SU-DHL-6 (cell line): ENCODE measurements at regions not wholly inside any gene's neighbourhood (a gene's known extent, or its start where the extent isn't known, plus 50 kb on each side); places are given as distances from the start of the nearest gene placed in this dataset.

Experiments used
- H2AFZ ChIP-seq: fragments of 200-600 bp; sonication (generic); 2 replicates; pipeline ENCODE4 v1.6.1; 2014; ENCODE audit warnings: low read depth, mild to moderate bottlenecking, moderate library complexity, mixed read lengths, antibody characterized with exemption, low read length; ENCODE audit not compliant: severe bottlenecking
- H3F3A ChIP-seq: fragments of 200-600 bp; shearing (Covaris generic); 2 replicates; pipeline ENCODE4 v1.6.0; 2016; ENCODE audit warnings: antibody characterized with exemption, mild to moderate bottlenecking; ENCODE audit not compliant: insufficient read depth
- H3K27ac ChIP-seq: fragments of 200-600 bp; sonication (generic); 2 replicates; pipeline ENCODE4 v1.5.1; 2016; ENCODE audit warnings: low read depth, mild to moderate bottlenecking, low read length, moderate library complexity, mixed read lengths
- H3K27me3 ChIP-seq: fragments of 200-600 bp; sonication (generic), shearing (Covaris generic); 2 replicates; pipeline ENCODE4 v1.6.0; 2014; ENCODE audit warnings: mild to moderate bottlenecking, low read length
- H3K36me3 ChIP-seq: fragments of 200-600 bp; sonication (generic); 2 replicates; pipeline ENCODE4 v1.6.1; 2014; ENCODE audit warnings: mild to moderate bottlenecking, low read length, mixed read lengths
- H3K4me2 ChIP-seq: fragments of 300-600, 200-600 bp; shearing (Covaris generic), sonication (generic); 2 replicates; pipeline ENCODE4 v1.6.0; 2014; ENCODE audit warnings: low read length, low read depth, mild to moderate bottlenecking; ENCODE audit not compliant: poor library complexity, severe bottlenecking
- H3K4me3 ChIP-seq: fragments of 200-600 bp; sonication (generic); 2 replicates; pipeline ENCODE4 v1.5.1; 2014; ENCODE audit warnings: antibody characterized with exemption, low read length, mild to moderate bottlenecking, mixed read lengths; ENCODE audit not compliant: insufficient read depth, poor library complexity, severe bottlenecking
- H3K79me2 ChIP-seq: fragments of 200-600 bp; sonication (generic); 2 replicates; pipeline ENCODE4 v1.6.1; 2014; ENCODE audit warnings: mild to moderate bottlenecking, low read length, moderate library complexity; ENCODE audit not compliant: insufficient read depth
- H3K9ac ChIP-seq: fragments of 200-600 bp; sonication (generic); 2 replicates; pipeline ENCODE4 v1.7.0; 2014; ENCODE audit warnings: mild to moderate bottlenecking, low read length
- H3K9me2 ChIP-seq: fragments of 200-600 bp; sonication (generic); replicated peaks from 2 replicates; pipeline ENCODE4 v1.6.1; 2014; ENCODE audit warnings: low read length; ENCODE audit not compliant: insufficient read depth
- H3K9me3 ChIP-seq: fragments of 200-600 bp; sonication (generic); 2 replicates; pipeline ENCODE4 v1.6.1; 2014; ENCODE audit warnings: low read length, mixed read lengths; ENCODE audit not compliant: insufficient read depth
- H4K20me1 ChIP-seq: fragments of 200-600 bp; sonication (generic); 2 replicates; pipeline ENCODE4 v1.6.1; 2014; ENCODE audit warnings: low read depth, mild to moderate bottlenecking, antibody characterized with exemption, low read length, moderate library complexity, mixed read lengths
- EZH2phosphoT487 ChIP-seq: fragments of 200-600 bp; sonication (generic), shearing (Covaris generic); conservative IDR thresholded peaks from 2 replicates; pipeline ENCODE4 v1.6.1; 2018; ENCODE audit warnings: mild to moderate bottlenecking, antibody characterized with exemption, low read length, moderate library complexity, mixed read lengths
- TF ChIP-seq, protein P1 (sequence below): fragments of 200-600 bp; sonication (generic); IDR thresholded peaks from one replicate; pipeline ENCODE4 v1.5.1; 2017; ENCODE audit warnings: antibody characterized with exemption, mild to moderate bottlenecking, low read length, moderate library complexity; ENCODE audit not compliant: insufficient read depth, poor library complexity, severe bottlenecking

DNA sequence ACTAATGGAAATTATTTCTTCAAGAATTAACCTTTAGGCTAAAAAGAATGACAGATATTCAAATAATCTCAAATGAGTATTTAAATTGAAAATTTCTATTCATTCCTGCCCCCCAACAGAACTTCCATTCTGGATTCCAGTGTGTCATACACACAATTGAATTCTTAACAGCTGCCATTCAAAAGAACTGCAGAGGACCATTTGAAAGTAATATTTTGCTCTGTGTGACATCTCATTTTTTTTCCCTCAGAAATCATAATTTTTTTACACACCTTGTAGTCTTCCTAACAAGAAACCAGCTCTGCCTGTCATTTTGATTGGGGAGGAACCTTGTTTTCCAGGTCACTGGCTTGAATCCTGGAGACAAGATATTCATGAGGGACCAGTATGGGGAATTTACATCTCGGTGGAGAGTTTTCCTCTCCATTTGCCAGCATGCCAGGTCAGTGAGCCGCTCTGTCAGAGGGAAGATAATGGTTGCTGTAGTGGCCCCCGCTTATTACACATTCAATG lies 358.7 kb upstream of the ITGA1 start:
- Histone ChIP-seq H4K20me1 (no peaks in the 10 kb centered on the region), H3K36me3 (no peaks in the 10 kb centered on the region), H3F3A (no peaks in the 10 kb centered on the region), H3K9ac (no peak overlapping the region), H3K27ac (no peak overlapping the region), H3K4me3 (no peak overlapping the region), H3K27me3 (no peaks in the 10 kb centered on the region), H2AFZ (no peak overlapping the region), H3K9me3 (no peaks in the 10 kb centered on the region), H3K4me2 (no peak overlapping the region), H3K9me2 (no peaks in the 10 kb centered on the region), H3K79me2 (no peaks in the 10 kb centered on the region)
- no peak for TF ChIP-seq EZH2phosphoT487
- TF ChIP-seq, protein P1, sequence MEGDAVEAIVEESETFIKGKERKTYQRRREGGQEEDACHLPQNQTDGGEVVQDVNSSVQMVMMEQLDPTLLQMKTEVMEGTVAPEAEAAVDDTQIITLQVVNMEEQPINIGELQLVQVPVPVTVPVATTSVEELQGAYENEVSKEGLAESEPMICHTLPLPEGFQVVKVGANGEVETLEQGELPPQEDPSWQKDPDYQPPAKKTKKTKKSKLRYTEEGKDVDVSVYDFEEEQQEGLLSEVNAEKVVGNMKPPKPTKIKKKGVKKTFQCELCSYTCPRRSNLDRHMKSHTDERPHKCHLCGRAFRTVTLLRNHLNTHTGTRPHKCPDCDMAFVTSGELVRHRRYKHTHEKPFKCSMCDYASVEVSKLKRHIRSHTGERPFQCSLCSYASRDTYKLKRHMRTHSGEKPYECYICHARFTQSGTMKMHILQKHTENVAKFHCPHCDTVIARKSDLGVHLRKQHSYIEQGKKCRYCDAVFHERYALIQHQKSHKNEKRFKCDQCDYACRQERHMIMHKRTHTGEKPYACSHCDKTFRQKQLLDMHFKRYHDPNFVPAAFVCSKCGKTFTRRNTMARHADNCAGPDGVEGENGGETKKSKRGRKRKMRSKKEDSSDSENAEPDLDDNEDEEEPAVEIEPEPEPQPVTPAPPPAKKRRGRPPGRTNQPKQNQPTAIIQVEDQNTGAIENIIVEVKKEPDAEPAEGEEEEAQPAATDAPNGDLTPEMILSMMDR, result no peak

DNA sequence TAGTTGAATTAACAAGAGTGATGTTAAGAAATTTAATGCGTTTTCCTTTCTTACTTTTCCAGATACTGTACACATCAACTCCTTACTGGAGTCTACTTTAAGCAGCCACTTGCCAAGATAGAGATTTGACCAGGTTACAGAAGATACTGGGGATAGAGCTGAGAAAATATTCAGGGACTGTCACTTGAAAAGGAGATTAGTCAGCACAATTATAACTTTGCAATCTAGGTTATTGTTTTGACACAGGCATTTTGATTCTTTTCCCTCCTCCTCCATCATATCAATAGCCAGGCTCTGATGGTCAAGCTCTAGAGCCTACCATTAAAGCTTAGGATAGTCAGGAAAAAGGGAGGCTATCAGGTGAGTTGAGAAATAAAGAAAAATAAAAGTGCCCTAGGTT lies 345.9 kb upstream of the ITGA1 start:
- H3K36me3 ChIP-seq, result no peaks in the 10 kb centered on the region
- no peaks in the 10 kb centered on the region for H3K79me2 ChIP-seq
- H3K9me2 ChIP-seq, result no peaks in the 10 kb centered on the region
- no peak overlapping the region for H3K9ac ChIP-seq
- H4K20me1 ChIP-seq, result no peaks in the 10 kb centered on the region
- H3K27ac ChIP-seq, result no peak overlapping the region
- no peak overlapping the region for H3K4me2 ChIP-seq
- no peaks in the 10 kb centered on the region for H3K9me3 ChIP-seq
- TF ChIP-seq EZH2phosphoT487, result no peak
- TF ChIP-seq, protein P1, result no peak
- no peaks in the 10 kb centered on the region for H3F3A ChIP-seq
- no peaks in the 10 kb centered on the region for H3K27me3 ChIP-seq
- H3K4me3 ChIP-seq, result no peak overlapping the region
- H2AFZ ChIP-seq, result no peak overlapping the region

DNA sequence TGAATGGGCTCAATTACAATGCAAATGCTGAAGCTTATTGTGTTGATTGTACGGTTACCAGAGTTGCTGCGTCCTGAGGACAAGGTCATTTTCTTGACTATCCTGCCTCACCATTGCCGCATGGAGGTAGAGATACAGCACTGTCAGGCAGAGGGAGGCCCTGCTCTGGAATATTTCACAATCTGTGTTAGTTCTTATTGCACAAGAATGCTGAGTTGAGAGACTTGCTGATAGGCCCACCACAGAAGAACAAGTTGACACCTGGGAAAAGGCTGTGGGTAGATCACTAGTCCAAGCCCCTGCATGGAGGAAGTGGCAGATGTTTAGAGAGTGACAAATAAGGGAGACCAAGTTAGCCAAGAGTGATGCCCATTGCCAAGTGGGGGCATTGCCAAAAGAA lies 344.5 kb upstream of the ITGA1 start:
- TF ChIP-seq, protein P1, result no peak
- no peak for TF ChIP-seq EZH2phosphoT487

DNA sequence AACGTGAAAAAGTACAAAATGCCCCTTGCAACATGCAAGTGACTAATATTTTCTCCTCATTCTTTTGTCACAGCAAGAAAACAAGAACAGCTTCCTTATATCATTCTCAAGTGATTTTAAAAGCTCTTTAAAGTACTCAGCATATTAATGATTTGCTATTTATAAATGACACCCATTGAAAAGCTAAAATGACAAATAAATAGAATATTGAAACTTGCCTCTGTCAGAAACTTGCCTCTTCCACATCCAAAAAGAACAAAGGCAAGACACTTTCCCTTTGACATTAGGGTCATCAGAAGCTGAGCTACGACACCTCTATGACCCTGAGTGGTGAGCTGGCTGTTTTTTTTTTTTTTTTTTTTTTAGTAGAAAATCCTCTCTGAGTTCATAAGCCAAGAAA lies 339.6 kb upstream of the ITGA1 start:
- Histone ChIP-seq H3K79me2 (no peaks in the 10 kb centered on the region), H3K36me3 (no peaks in the 10 kb centered on the region), H3F3A (no peaks in the 10 kb centered on the region), H3K9me2 (no peaks in the 10 kb centered on the region), H3K27me3 (no peaks in the 10 kb centered on the region), H4K20me1 (no peaks in the 10 kb centered on the region), H3K4me3 (no peak overlapping the region), H3K9ac (no peak overlapping the region), H3K4me2 (no peak overlapping the region), H3K27ac (no peak overlapping the region), H2AFZ (no peak overlapping the region), H3K9me3 (no peaks in the 10 kb centered on the region)
- TF ChIP-seq EZH2phosphoT487, result no peak
- TF ChIP-seq, protein P1, result no peak

More for the DNA sequence above, 344.5 kb upstream of the ITGA1 start:
- Histone ChIP-seq H2AFZ (no peak overlapping the region), H4K20me1 (no peaks in the 10 kb centered on the region), H3K9me3 (no peaks in the 10 kb centered on the region), H3K4me3 (no peak overlapping the region), H3K79me2 (no peaks in the 10 kb centered on the region), H3K27me3 (no peaks in the 10 kb centered on the region), H3K9ac (no peak overlapping the region), H3K27ac (no peak overlapping the region), H3F3A (no peaks in the 10 kb centered on the region), H3K9me2 (no peaks in the 10 kb centered on the region), H3K4me2 (no peak overlapping the region), H3K36me3 (no peaks in the 10 kb centered on the region)
